ENCODE measurements at regions not wholly inside any gene's neighbourhood (a gene's known extent, or its start where the extent isn't known, plus 50 kb on each side); places are given as distances from the start of the nearest gene placed in this dataset.
A peak's percentile ranks its signal among the peaks of the same experiment; 100 is the strongest.

DNA sequence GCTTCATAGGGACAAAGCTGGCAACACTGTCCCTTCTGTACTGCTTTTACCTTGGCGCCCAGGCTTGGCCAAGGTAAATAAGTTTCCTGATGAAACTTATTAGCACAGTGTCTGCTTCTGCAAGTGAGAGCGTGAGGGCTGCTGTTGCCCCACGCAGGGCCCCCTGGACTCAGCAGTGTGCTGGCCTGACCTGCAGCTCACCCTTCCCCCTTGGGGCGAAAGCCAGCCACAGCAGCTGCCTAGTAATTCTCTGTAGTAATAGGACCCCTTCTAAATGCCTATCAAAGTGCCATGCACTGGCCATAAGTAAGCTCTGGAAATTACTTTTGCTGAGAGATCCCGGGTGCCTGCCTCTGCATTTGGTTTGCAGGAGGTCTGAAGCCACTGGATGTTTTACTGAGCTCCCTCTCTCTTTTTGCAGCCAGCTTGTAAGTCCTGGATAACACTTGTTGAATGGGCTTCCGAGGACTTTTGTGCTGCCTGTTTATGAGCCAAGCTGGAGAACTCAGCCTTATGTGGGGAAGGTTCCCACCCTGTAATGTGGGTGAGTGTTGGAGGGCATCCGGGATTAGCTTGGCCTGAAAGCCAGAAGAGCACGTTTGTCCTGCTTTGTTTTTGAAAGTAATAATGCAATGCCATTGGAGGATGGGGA, 293.9 kb downstream of the C7orf25 start:
- no peak for DNase-seq (ENCODE audit: low spot score)

DNA sequence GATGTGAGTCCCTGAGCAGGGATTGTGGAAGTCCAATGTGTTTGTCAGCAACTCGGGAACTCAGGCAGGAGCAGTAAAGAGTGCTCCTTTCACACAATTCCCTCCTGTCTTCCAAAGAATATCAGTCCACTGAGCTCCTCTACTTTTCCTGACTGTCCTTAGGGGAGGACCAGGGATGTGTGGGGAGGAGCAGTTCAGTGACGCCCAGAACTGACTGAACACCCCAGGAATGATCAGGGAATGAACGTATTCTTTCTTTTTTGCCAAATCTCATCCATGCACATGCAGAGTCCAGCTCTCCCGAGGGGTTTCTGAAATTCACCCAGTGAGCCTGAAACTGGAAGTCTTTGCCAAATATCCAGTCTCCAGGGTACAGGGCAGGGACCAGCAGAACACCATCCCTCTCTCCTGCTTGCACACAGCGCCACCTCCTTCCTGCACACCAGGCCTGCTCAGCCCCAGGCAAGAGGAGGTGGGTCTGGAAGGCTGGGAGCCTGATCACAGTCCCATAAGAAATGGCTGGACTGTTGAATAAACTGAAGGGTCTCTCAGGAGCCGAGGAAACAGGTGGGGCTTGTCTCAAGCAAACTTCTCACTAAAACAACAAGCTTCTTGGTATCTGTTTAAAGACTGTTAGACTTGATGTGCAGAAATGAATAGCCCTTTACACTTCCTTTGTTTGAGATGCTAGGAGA, 294.7 kb downstream of the C7orf25 start:
- DNase-seq (ENCODE audit: low spot score) = no peak

DNA sequence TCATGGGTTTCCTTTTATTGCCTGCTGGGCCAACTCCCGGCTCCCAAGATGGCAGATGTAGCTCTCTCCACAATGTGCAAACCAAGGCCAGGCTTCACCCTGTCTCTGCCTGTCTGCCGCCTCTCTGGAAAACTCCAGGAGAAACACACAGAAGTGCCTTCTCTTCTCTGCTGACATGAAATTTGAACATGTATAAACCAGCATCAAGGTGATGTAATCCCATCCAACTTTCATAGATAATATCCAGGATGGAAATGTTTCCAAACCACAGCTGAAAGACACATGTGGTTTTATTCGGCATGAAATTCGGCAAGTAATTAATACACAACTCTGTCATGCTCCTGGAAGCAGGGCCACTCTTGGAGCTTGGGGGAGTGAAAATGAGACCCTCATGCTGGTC, 297.2 kb downstream of the C7orf25 start:
- DNase-seq (ENCODE audit: low spot score) = no peak

DNA sequence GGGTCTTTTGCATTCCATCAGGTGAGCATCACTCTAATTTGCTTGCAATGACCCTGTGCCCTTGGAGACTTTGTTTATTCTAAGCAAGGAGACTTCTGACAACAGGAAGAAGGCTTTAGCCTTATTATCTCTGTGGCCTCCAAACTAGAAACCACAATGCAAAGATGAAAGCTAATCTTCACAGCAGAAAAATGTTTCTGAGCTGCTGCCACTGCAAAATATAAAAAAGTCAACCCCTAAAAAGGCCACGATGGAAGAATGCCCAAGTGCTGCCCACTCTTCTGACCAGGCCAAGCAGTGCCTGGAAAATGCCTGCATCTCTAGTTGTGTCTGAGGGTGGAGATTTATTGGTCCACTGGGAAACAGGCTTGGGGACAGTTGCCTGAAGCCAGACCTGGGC, 299.9 kb downstream of the C7orf25 start:
- no peak for DNase-seq (ENCODE audit: low spot score)

DNA sequence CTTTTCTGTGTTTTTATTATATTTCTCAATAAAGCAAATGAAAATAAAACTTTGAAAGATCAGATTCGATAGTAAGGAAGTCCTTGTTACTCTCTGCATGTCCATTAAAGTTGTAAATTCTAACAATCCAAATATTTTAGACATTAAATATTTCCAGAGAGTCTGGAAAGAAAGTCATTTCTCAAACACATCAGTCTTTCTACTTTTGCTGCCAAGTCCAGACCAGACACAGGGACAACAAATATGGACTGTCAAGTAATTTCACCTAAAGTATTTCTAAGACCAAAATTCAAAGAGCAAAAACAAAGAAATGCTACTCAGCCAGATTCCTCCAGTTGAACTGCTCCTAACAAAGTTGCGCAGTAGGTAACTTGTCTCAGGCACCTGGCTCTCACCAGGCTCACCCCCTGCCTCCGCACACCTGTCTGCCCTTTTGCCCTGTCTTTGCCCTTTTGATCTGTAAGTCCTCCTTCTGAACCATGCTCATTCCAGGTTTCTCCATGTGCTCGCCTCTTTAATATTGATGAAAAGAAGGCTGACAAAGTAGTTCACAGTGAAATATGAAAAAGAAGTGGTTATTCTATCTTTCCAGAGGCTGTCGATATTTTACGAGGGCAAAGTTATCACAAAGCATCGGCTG, 300.5 kb downstream of the C7orf25 start:
- no peak for DNase-seq (ENCODE audit: low spot score)

DNA sequence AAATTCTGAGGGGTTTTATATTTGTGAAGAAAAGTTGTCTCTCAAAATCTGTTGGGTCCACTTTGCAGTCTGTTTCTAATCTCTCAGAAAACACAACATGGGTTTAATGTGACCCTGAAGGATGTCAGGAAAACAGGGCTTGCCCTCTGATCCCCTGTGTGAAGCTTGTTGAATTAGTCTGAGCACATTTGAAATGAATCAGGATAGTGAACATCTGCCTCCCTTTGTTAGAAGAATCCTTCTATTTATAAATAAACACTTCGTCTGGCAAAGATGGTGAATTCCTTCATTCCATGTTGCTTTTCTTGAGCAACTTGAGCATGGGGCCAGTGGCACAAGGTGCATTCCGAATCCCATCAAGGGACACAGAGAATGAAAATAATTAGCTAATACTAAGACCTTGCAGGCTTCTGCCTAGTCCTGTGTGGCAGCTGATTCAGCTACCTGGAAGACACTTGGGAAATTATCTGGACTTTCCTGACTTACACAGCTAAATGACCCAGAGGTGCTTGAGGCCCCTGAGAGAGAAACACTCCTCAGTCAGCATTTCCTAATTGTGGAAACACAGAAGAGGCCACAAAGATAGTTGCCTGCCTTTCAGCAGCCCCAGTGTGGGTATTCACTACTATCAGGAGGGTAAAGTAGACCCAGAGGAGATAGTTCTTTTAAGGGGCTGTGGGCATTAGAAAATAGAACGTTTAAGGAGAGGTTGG, 305.5 kb downstream of the C7orf25 start:
- peak; percentile 65 for DNase-seq (ENCODE audit: low spot score)

DNA sequence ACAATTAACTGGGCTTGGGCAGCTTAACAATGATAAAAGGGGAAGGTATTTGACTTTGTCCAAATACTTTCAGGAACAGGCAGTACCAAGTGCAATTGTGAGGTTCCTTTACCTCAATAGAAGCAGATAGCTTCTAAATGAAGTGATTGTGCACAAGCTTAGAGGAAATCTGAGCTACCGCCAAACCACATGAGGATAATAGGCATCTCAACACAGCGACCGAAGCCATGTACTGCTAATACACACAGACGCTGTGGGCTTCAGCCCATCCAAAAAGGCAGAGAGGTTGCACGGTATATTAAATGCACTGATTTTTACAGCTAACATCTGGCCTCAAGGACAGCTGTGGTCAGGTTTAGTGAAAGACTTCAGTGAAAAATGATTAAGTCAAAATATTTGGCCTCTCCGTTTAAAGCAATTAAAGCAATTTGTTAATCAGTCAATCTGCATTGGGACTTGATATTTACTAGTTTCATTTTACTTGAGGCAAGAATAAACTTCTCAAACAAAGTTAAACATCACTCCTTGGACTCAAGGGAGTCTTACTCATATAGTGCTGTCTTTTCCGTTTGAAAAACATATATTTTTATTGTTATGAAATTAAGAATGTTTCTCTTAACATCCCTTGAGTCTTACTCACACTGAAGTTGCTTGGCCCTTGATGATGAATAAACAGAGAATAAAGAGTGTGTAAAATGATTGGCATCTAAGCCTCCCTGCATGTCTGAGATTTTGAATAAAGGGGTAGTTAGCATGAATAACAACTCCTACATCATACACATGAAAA, 306.3 kb downstream of the C7orf25 start:
- DNase-seq (ENCODE audit: low spot score) = peak; percentile 24

DNA sequence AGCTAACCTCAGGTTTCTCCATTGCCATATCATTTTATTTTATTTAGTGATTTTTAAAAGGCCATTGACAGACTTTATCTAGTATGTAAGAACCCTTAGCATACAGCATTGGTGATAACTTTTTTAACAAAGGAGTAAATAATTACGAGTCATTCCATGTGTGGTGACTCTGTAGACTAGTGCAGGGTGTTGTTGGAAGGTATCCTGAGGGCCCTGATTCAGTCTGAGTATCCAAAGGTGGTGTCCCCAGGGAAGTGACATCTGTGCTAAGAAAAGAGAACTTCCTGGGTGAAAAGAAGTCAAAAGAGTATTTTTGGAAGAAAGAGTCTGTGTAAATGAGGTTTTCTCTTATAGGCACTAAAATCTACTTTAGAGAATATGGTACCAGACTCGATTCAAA, 308.4 kb downstream of the C7orf25 start:
- no peak for DNase-seq (ENCODE audit: low spot score)

DNA sequence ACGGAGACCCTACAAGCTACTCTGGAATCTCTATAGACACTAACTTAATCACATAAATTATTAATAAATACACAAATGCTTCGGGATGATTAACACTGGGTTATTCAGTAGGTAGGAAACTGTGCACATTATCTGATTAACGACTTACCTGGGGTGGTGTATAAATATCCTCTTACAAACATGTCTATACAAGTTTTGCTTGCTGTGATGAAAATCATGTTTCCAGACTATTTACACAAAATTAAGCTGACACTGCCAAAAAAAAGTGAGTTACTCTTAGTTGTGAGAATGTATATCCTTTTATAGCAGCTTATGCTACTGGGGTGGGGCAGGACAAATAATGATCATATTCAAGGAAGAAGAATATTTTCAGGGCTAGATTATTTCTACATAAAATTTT, 314.6 kb downstream of the C7orf25 start:
- DNase-seq (ENCODE audit: low spot score) = no peak

DNA sequence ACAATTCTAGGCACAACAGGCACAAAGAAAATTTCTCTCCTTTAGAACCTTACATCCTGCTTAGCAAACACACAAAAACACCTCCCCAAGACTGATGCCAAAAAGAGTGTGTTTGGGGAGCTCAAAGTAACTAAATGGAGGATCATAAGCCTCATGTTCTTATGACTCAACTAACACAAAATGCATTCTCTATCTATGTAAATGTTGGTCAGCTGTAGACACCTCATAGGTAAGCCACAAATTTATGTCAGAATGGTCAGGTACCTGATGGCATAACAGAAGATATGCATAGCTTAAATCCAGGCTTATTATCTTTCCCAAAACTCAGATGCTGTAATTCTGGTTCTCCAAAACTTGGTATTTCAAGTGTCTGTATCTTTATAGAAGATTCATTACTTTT, 315.1 kb downstream of the C7orf25 start:
- no peak for DNase-seq (ENCODE audit: low spot score)

DNA sequence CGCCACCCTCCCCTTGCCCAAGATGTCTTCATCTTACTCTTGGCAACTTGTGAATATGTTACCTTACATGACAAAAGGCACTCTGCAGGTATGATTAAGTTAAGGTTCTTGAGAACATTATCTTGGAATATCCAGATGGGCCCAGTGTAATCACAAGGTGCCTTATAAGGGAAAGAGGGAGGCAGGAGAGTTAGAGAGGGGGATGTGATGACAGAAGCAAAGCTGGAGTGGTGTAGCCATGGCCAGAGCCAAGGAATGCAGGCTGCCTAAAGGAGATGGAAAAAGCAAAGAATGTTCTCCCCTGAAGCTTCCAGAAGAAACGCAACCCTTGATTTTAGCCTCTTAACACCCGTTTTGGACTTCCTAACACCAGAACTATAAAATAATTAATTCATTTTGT, 318.0 kb downstream of the C7orf25 start:
- no peak for DNase-seq (ENCODE audit: low spot score)

DNA sequence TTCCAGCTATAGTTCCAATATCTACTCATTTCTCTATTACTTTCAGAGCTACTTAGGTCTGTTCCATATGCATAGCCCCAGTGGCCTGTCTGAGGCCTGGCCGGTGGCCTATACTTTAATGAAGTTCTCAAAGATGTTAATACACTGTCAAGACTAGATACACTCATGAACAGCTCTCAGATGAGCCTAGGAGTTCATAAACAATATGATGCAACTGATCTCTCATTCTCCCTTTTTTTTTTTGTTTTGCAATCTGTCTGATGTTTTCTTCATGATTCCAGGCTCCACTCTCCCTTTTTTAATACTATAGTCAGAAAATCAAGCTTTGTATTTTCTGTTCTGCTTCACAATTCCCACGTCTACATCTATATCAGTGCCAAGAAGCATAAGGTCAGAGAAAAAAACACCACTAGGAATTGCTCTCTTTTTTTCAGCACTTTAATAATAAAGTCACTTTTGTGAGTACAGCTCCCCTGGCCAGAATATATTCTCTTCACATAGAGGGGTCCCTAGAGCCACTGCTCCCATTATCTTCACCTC, 321.0 kb downstream of the C7orf25 start:
- no peak for DNase-seq (ENCODE audit: low spot score)

DNA sequence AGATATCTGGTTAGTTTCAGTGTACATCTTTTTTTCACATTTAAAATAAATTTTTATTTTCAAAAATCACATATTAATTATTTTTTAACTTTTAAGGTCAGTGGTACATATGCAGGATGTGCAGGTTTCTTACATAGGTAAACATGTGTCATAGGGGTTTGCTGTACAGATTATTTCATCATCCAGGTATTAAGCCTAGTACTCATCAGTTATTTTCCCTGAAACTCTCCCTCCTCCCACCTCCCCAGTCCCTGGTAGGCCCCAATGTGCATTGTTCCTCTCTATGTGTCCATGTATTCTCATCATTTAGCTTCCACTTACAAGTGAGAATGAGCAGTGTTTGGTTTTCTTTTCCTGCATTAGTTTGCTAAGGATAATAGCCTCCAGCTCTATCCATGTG, 323.0 kb downstream of the C7orf25 start:
- DNase-seq (ENCODE audit: low spot score) = no peak

DNA sequence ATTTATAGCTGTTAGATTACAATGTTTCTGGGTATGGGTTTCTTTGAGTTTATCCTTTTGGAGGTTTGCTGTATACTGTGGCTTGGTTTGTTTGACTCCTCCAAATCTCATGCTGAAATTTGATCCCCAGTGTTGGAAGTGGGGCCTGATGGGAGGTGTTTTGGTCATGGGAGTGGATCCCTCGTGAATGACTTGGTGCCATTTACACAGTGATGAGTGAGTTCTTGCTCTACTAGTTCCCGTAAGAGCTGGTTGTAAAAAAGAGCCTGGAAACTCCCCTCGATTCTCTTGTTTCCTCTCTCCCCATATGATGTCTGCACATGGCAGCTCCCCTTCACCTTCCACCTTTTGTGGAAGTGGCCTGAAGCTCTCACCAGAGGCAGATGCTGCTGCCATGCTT, 324.1 kb downstream of the C7orf25 start:
- DNase-seq (ENCODE audit: low spot score) = no peak

DNA sequence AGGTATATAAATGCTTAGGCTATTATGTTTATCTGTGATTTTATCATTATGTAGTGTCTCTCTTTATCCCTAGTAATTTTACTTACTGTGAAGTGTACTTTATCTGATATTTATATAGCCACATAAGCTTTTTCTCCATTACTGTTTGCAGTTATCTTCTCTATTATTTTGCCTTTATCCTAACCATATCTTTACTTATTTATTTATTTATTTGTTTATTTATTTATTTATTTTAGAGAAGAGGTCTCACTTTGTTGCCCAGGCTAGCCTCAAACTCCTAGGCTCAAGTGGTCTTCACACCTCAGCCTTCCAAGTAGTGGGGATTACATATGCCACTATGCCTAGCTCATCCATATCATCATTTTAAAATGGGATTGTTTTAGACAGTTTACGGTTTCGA, 331.8 kb downstream of the C7orf25 start:
- DNase-seq (ENCODE audit: low spot score) = no peak

DNA sequence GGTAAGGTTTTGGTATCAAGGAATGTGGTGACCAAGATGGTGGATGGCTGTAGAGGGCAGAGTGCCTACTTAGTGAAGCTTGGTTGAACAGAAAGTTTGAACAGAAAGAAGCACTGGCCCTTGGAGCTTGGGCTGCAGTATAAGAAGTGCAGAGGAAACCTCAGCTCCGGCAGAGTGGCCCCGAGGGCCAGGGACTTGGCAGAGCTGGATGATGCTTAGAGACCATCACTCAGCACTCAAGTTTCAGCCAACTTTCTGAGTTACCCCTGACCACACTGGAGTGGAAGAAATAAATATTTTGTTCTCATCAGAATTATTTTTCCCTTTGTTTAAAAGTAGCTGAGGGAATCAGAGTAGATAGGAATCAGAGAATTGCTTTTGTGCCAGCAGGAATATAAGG, 336.7 kb downstream of the C7orf25 start:
- DNase-seq (ENCODE audit: low spot score) = no peak

DNA sequence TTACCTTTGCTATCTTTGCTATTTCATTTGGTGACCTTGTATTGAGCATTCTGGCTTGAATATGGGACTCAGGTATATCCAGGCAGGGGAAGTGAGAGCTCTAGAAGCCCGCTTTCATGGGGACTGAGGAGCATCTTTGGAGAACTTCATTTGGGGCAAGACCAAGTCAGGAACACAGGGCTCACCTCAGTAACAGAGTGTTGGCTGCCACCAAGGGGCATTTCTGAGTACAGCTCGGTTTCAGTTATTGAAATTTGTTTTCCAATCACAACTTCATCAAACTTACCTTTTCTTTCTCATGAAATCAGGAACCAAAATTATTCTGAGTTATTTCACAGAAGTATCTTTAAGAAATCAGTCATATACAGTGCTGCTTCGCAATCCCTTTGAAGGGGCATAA, 337.2 kb downstream of the C7orf25 start:
- DNase-seq (ENCODE audit: low spot score) = peak; percentile 42

DNA sequence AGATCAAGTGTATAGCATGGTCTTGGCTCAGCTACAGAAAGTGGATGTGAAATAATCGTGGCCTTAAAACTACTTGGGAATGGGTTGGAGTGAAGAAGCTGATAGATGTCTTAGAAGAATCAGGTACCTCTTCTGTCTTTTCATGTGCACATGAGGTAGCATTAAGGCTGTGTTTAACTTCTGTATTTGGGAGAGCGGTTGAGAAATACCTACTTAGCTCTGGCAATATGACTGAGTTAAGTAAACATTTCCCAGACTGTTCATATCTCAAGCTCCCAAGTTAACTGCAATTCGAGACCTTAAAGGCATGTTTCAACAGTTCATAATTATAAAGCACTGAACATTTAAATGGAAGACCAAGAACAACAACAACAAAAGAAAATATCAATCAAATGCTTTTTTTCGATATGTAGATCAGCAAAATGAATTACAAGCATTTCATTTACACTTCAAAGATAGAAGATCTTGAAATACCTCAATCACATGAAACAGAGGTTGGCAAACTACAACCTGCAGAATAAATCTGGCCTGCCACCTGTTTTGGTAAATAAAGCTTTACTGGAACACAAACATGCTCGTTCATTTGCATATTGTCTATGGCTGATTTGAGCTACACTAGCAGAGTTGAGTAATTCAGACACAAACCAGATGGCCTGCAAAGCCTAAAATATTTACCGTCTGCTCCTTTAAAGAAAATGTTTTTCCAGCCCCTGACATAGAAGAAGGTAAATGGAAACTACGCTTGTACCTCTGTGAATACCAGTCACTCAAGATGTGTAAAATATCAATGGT, 337.1 kb upstream of the GLI3 start:
- DNase-seq (ENCODE audit: low spot score) = no peak

DNA sequence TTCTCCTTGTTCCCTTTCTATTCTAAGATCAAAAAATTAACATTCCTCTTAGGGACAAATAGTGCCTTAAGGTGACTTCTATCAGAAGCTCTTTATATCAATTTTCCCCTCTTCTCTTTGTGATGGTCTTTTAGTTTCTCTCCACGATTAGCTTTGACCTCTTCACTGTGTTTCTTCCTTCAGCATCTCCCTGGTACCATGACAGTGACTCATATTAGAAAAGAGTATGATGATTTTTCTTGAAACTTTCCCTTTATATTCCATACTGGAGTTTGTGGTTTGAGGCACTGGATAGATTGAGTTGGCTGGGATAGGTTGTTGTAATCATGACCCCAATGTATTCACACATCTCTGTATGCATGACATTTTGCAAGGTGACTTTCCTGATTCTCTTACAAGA, 335.6 kb upstream of the GLI3 start:
- DNase-seq (ENCODE audit: low spot score) = no peak

DNA sequence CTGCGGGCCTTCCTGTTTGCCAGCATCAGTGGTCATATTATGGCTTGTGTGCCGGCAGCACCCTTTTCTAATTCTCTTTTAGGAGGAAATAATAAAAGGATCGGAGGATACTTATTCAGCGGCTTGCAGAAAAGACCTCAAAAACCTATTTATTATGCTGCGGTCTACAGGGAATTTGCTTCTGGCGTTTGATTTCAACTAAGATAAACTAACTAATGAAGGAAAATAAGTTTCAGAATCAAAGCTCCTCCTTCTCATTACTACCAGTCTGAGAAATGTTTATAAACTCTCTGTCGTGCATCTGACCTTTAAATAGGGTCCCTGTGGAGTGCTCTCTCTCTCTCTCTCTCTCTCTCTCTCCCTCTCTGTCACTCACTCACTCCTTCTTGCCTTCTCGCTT, 335.0 kb upstream of the GLI3 start:
- no peak for DNase-seq (ENCODE audit: low spot score)

DNA sequence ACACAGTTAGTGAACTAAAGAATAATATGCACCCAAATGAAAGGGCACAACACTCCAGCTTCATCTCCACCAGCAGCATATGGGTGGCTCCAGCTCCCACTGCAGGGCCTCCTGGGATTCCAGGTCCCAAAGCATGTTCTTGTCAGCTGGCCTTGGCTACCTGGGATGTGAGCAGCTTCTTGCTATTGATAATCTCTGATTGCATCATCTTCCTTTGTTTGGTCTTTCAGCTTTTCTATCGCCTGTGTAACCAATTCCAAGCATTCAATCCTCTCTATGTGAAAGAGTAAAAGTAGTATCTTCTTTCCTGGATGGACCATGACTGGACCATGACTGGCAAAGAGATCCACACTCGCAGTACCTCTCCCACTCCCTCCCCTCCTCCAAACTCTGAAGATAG, 333.9 kb upstream of the GLI3 start:
- DNase-seq (ENCODE audit: low spot score) = no peak
